NOMO-1 (cell line): ENCODE measurements at regions not wholly inside any gene's neighbourhood (a gene's known extent, or its start where the extent isn't known, plus 50 kb on each side); places are given as distances from the start of the nearest gene placed in this dataset.

Source experiments
- DNase-seq, 2 experiments: peaks; one replicate each; lab custom pipeline; 2025; ENCODE audit not compliant: unreplicated experiment in 2 of 2; lab: John Stamatoyannopoulos, UW

- DNase-seq: no peak
These were observed 218.7 kb downstream of the SPATA18 start for GRCh38 chr4:52269761-52270160.

DNA sequence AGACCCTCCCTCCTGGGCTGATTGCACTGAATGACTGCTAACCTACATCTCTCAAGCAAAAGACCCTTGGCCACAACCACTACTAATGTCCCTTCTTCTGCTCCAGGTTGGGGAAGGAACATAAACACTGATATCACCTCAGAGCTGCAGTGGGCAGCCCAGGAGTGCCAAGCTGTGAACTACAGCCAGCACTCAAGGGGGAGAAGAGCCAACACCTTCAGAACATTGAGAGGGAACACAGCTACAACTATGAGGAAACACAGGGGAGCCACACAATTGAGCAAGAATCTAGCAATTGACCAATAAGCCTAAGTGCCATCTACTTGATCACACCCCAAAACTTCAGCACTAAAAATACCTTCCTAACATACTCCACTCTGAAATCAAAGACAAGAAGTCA, 222.8 kb downstream of the SPATA18 start:
- DNase-seq: no peak

GRCh38 chr4:52288212-52288855, 237.2 kb downstream of the SPATA18 start:
- no peak for DNase-seq

DNA sequence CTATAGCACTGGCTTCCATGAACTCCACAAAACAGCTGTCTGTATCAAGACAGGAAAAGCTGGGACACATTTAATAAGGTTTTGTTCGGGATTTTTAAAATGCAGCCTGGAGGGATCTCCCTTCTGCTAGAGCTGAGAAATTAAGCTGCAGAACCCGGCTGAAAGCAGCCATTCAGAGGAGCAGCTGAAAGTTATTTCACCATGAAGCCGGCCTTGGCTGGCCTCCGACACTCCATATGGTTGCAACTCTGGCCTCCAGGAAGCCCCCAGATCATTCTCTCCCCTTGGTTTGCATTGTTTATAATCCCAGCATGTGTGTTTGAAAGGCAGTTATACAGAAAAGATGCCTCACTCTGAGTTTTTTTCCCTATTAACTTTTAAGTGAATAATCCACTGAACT, 239.4 kb downstream of the SPATA18 start:
- DNase-seq: no peak

DNA sequence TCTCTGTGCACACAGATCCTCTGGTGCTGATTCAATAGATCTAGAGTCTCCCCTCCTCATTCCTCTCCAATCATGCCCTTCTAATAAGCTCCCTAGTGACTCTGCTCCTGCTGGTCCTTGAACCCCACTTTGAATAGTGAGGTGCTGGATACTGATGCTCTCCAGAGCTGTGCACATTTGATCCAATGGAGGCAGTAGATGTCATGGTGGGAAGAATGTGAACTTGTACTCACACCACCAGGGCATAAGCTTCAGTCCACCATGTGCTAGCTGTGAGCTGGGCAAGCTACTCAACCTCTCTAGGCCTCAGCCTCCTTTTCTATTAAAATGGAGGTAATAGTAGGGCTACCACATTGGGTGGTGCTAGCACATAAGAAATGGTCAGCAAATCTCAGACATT, 241.1 kb downstream of the SPATA18 start:
- no peak for DNase-seq

DNA sequence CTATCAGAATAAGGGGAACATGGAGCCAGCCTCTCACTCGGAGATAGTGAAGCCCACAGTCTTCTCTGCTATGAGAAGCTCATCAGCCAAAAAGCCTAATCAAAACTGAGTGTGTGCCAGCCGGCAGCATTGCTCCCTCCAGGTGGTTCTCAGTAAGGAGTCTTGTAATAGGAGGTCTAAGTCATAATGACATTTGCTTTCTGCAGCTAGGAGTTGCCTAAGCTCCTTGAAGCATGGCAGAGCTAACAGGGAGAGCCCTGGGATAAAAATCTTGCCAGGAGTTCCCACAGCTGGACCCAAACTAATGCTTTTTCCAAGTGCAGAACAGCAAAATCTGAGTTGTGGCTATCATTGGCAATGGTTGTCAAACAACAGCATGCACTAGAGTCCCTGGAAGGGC, 245.2 kb downstream of the SPATA18 start:
- no peak for DNase-seq

DNA sequence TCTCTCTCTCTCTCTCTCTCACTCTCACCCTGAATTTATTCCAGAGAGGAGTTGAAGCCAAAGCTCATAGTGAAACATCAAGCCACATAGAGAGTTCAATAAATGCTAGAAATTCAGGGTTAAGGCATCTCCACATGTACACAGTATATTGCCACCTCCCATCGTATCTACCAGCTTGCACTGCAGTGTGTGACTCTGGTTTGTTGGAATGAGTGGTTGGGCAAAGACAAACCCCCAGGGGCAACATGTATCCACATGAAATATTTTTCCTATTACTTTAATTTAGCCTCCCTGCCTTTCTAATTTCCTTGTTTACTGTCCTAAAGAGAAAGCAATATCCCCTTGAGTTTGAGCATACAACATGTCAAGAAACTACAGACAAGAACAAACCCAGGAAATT, 247.3 kb downstream of the SPATA18 start:
- no peak for DNase-seq

DNA sequence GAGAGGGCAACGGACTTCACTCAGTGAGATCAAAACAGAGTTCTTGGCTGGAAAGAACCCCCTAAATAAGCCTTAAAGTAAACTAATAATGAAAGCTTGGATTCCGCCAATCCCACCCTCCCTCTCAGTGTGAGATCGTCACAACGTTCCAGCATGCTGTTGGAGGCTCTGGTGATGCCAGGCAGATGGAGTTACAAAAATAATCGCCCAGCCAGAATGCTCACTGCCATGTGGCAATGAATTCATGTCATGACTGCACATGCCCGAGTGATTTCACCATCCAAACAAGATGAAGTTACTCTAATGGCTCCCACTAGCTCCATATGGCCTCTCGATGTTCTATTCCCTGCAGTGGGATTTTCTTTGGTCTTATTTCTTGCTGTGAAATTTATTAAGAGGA, 248.0 kb downstream of the SPATA18 start:
- DNase-seq: no peak

GRCh38 chr4:52311464-52312125, 260.5 kb downstream of the SPATA18 start:
- no peak for DNase-seq

DNA sequence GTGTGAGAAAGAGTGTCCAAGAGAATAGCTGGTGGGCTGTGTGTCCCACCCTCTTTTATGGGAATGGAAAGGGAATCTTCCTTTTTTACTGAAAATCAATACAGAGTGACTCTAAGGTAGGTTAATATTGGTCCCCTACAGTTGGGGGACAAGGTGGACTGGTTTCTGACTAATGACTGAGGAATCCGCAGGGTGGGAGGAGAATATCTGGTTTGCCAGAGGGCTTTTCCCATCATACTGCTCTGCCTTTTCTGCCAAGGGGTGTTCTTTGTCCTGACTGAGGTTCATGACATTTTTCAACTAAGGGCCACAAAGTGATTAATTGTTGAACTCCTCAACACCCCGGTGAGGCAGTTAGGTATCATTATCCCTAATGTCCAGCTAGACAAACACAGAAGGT, 261.6 kb downstream of the SPATA18 start:
- DNase-seq: no peak

- DNase-seq: no peak
These were observed 266.3 kb downstream of the SPATA18 start for GRCh38 chr4:52317361-52317879.

- no peak for DNase-seq
These were observed 266.9 kb downstream of the SPATA18 start for GRCh38 chr4:52317981-52318380.

- DNase-seq: no peak
These were observed 278.8 kb downstream of the SPATA18 start for GRCh38 chr4:52329894-52330293.

- no peak for DNase-seq
These were observed 292.5 kb downstream of the SPATA18 start for GRCh38 chr4:52343595-52343994.

GRCh38 chr4:52350926-52351325, 299.8 kb downstream of the SPATA18 start:
- no peak for DNase-seq

DNA sequence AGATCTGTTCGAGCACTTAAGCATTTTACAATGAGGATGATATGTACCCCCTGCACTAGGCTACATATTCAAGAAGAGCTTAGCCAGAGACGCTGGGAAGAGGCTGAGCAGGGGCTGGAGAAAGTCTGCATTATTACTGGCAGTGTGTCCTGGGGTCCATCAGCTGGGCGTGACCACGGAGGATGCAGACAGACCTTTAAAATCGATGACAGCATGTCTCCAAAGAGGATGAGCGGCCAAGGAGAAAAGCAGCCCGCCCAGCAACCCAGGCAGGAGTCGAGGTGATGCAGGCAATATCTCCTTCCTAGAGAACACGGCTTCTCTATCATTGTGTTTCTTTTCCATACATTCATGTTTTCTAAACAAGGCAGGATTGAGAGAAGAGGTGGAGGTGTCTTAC, 300.7 kb downstream of the USP46 start:
- no peak for DNase-seq

- no peak for DNase-seq
These were observed 300.2 kb downstream of the USP46 start for GRCh38 chr4:52358883-52359321.

- no peak for DNase-seq
These were observed 292.9 kb downstream of the USP46 start for GRCh38 chr4:52366191-52366590.

DNA sequence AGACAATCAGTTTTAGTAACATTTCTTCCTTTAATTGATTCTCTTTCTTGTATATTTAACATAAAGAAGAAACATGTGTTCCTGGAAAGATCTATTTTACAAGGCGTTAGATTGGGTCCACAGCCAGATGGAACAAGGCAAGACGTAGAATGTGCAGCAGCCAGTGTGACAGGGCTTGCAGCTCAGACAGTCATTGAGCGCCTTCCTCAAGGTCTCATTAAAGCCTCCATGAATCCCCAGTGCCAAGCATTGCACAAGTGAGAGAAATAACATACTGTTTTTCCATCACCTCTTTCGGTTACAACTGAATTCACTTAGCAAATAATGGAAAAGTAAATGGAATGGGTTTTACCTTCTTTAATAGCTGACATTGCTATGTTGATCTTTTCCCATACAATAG, 292.5 kb downstream of the USP46 start:
- no peak for DNase-seq

DNA sequence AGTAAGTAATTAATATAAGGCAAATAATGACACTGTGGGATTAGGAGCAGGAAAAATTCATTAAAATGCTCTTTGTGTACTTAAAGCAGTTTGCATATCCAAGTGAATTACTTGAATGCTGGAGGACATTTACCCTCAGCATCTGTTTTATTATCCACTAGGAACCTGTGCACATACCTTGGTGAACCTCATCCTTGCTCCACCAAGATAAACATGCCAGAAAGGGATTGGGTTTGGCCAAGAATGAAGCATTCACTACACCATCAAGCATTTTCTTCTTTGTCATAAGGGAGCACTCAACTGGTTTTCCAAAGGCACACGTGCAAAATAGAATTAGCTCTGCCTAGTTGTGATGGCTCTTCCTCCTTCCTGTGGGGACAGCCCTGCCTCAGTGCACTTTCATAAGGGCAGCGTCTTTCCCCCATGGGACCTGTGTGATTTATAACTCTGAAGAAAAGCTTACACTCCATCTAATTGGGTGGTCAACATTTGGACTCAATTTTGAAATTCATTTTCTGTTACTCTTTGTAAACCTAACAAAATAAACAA, 291.7 kb downstream of the USP46 start:
- no peak for DNase-seq

GRCh38 chr4:52368895-52369294, 290.2 kb downstream of the USP46 start:
- no peak for DNase-seq

DNA sequence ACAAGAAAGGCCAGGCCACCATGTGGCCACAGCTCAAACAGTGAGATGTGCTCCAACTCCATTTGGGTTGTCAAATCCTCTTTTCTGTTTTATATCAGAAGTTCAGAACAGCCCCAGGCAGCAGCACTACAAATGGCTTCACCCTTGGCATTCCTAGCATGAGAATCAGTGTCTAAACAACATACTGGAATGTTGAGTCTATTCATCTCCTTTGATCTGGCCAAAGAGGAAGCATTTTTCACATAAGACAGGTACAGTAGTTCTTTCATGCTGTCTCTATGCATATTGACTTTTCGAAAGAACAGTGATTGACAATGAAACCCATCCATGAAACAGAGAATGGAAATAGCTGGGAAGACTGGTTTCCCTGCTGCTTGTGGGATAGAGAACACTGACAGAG, 289.5 kb downstream of the USP46 start:
- DNase-seq: no peak
